Subcutaneous abdominal adipose tissue (tissue), 5 donors: ENCODE measurements at regions not wholly inside any gene's neighbourhood (a gene's known extent, or its start where the extent isn't known, plus 50 kb on each side); places are given as distances from the start of the nearest gene placed in this dataset.

Source experiments
- H3K27ac ChIP-seq: one replicate; pipeline ENCODE4 v1.7.0; 2013; ENCODE audit warnings: low read depth, mild to moderate bottlenecking, inconsistent platforms, low read length, moderate library complexity
- H3K27me3 ChIP-seq, 5 donors: one replicate each; pipeline ENCODE4 v1.7.0; 2013; ENCODE audit warnings: low read length in 5 of 5, inconsistent platforms in 1 of 5; ENCODE audit not compliant: control insufficient read depth in 5 of 5, insufficient read depth in 4 of 5
- H3K36me3 ChIP-seq, 5 donors: one replicate each; pipeline ENCODE4 v1.7.0; 2013; ENCODE audit warnings: low read length in 5 of 5; ENCODE audit not compliant: control insufficient read depth in 5 of 5, insufficient read depth in 5 of 5
- H3K4me1 ChIP-seq, 5 donors: one replicate each; pipeline ENCODE4 v1.7.0; 2013; ENCODE audit warnings: low read length in 5 of 5, mild to moderate bottlenecking in 3 of 5, moderate library complexity in 1 of 5; ENCODE audit not compliant: control insufficient read depth in 5 of 5, insufficient read depth in 5 of 5
- H3K4me3 ChIP-seq, 5 donors: one replicate each; pipeline ENCODE4 v1.7.0; 2013; ENCODE audit warnings: low read length in 5 of 5, low read depth in 1 of 5
- H3K9ac ChIP-seq, 5 donors: one replicate each; pipeline ENCODE4 v1.7.0; 2013; ENCODE audit warnings: low read length in 5 of 5, mild to moderate bottlenecking in 4 of 5, moderate library complexity in 3 of 5
- H3K9me3 ChIP-seq, 5 donors: one replicate each; pipeline ENCODE4 v1.7.0; 2013; ENCODE audit warnings: low read length in 5 of 5; ENCODE audit not compliant: control insufficient read depth in 5 of 5
- donor health status: healthy.
- donor health status: healthy.
- donor health status: healthy.
- donor health status: healthy.
- donor health status: healthy.

GRCh38 chr7:35581605-35582210 lies 113.2 kb downstream of the HERPUD2 start:
- Histone ChIP-seq H3K4me1 (no peaks in the 10 kb centered on the region), H3K9ac (no peak overlapping the region), H3K4me3 (no peak overlapping the region), H3K36me3 (no peaks in the 10 kb centered on the region), H3K9me3 (peaks cover 0 to 6% (median 4%) of the 10 kb centered on the region in 5 donors), H3K27ac (no peak overlapping the region), H3K27me3 (no peaks in the 10 kb centered on the region)

- Histone ChIP-seq H3K9ac (no peak overlapping the region), H3K27ac (no peak overlapping the region), H3K9me3 (peaks cover 0 to 6% (median 4%) of the 10 kb centered on the region in 5 donors), H3K4me1 (peaks cover 0 to 15% (median 0%) of the 10 kb centered on the region in 5 donors), H3K36me3 (no peaks in the 10 kb centered on the region), H3K4me3 (no peak overlapping the region), H3K27me3 (no peaks in the 10 kb centered on the region)
These were observed 118.8 kb downstream of the HERPUD2 start for GRCh38 chr7:35576031-35576573.

GRCh38 chr7:35571611-35572240 lies 123.2 kb downstream of the HERPUD2 start:
- Histone ChIP-seq H3K27ac (no peak overlapping the region), H3K36me3 (no peaks in the 10 kb centered on the region), H3K27me3 (no peaks in the 10 kb centered on the region), H3K4me1 (peaks cover 0 to 21% (median 0%) of the 10 kb centered on the region in 5 donors), H3K9ac (no peak overlapping the region), H3K9me3 (no peaks in the 10 kb centered on the region), H3K4me3 (no peak overlapping the region)

- H3K4me3 ChIP-seq: no peak overlapping the region
These were observed 124.0 kb downstream of the HERPUD2 start for GRCh38 chr7:35570937-35571336.

GRCh38 chr7:35565927-35566326 lies 129.0 kb downstream of the HERPUD2 start:
- peaks cover 0 to 6% (median 0%) of the 10 kb centered on the region in 5 donors for H3K4me1 ChIP-seq
- no peak overlapping the region for H3K9ac ChIP-seq
- H3K27me3 ChIP-seq: no peaks in the 10 kb centered on the region
- H3K4me3 ChIP-seq: no peak overlapping the region
- H3K36me3 ChIP-seq: no peaks in the 10 kb centered on the region
- no peaks in the 10 kb centered on the region for H3K9me3 ChIP-seq
- no peak overlapping the region for H3K27ac ChIP-seq

More at GRCh38 chr7:35570937-35571336, 124.0 kb downstream of the HERPUD2 start:
- no peak overlapping the region for H3K27ac ChIP-seq
- no peaks in the 10 kb centered on the region for H3K27me3 ChIP-seq
- no peaks in the 10 kb centered on the region for H3K36me3 ChIP-seq
- no peak overlapping the region for H3K9ac ChIP-seq
- H3K4me1 ChIP-seq: peaks cover 0 to 21% (median 0%) of the 10 kb centered on the region in 5 donors
- H3K9me3 ChIP-seq: no peaks in the 10 kb centered on the region

GRCh38 chr7:35558841-35559240 lies 136.1 kb downstream of the HERPUD2 start:
- Histone ChIP-seq H3K9ac (no peak overlapping the region), H3K4me1 (peaks cover 0 to 8% (median 6%) of the 10 kb centered on the region in 5 donors), H3K36me3 (no peaks in the 10 kb centered on the region), H3K9me3 (no peaks in the 10 kb centered on the region), H3K4me3 (no peak overlapping the region), H3K27me3 (no peaks in the 10 kb centered on the region), H3K27ac (no peak overlapping the region)

GRCh38 chr7:35556515-35557471 lies 138.1 kb downstream of the HERPUD2 start:
- H3K4me1 ChIP-seq: peaks cover 4 to 23% (median 16%) of the 10 kb centered on the region in 5 donors
- H3K4me3 ChIP-seq: no peak overlapping the region
- no peak overlapping the region for H3K27ac ChIP-seq
- H3K9me3 ChIP-seq: no peaks in the 10 kb centered on the region
- no peaks in the 10 kb centered on the region for H3K27me3 ChIP-seq
- H3K9ac ChIP-seq: no peak overlapping the region
- no peaks in the 10 kb centered on the region for H3K36me3 ChIP-seq

- Histone ChIP-seq H3K36me3 (no peaks in the 10 kb centered on the region), H3K4me3 (no peak overlapping the region), H3K9ac (no peak overlapping the region), H3K4me1 (peaks cover 4 to 23% (median 16%) of the 10 kb centered on the region in 5 donors), H3K27ac (no peak overlapping the region), H3K27me3 (no peaks in the 10 kb centered on the region), H3K9me3 (no peaks in the 10 kb centered on the region)
These were observed 139.0 kb downstream of the HERPUD2 start for GRCh38 chr7:35555934-35556333.

- Histone ChIP-seq H3K4me1 (peaks cover 4 to 23% (median 16%) of the 10 kb centered on the region in 5 donors), H3K27ac (no peak overlapping the region)
These were observed 139.5 kb downstream of the HERPUD2 start for GRCh38 chr7:35555386-35555785.

More at GRCh38 chr7:35555386-35555785, 139.5 kb downstream of the HERPUD2 start:
- no peak overlapping the region for H3K9ac ChIP-seq
- no peaks in the 10 kb centered on the region for H3K27me3 ChIP-seq
- H3K9me3 ChIP-seq: no peaks in the 10 kb centered on the region
- no peaks in the 10 kb centered on the region for H3K36me3 ChIP-seq
- no peak overlapping the region for H3K4me3 ChIP-seq
